Stimulated activated CD8-positive, alpha-beta memory T cell treated with anti-CD3 and anti-CD28 coated beads, Interleukin-2, amount 100 ng/mL, for 1 hour (primary cell): ENCODE measurements at regions not wholly inside any gene's neighbourhood (a gene's known extent, or its start where the extent isn't known, plus 50 kb on each side); places are given as distances from the start of the nearest gene placed in this dataset.

Experiments
- DNase-seq, 2 donors: peaks; one replicate each; pipeline ENCODE4 v3.0.0-alpha.2; 2020; ENCODE audit warnings: low read depth in 2 of 2

- DNase-seq: no peak
Observed at GRCh38 chr12:127396734-127397133, 870.2 kb upstream of the TMEM132C start.

GRCh38 chr12:127398016-127398710 is 868.8 kb upstream of the TMEM132C start:
- DNase-seq: no peak

- no peak for DNase-seq
Observed at GRCh38 chr12:127399451-127399850, 867.5 kb upstream of the TMEM132C start.

- DNase-seq: no peak
Observed at GRCh38 chr12:127400221-127400620, 866.7 kb upstream of the TMEM132C start.

DNA sequence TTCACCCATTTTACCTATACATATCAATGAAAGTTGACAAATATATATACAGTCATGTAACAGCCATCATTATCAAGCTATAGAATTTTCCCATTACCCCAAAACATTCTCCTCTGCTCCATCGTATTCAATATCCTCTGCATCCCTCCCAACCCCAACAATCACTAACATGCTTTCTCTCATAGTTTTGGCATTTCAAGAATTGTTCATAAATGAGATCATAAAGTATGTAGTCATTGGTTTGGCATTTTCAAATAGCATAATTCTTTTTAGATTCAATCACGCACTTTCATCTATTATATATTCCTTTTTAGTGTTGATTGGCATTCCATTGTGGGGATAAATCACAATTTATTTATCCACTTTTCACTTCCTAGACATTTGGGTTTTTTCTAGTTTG is 866.0 kb upstream of the TMEM132C start:
- no peak for DNase-seq

DNA sequence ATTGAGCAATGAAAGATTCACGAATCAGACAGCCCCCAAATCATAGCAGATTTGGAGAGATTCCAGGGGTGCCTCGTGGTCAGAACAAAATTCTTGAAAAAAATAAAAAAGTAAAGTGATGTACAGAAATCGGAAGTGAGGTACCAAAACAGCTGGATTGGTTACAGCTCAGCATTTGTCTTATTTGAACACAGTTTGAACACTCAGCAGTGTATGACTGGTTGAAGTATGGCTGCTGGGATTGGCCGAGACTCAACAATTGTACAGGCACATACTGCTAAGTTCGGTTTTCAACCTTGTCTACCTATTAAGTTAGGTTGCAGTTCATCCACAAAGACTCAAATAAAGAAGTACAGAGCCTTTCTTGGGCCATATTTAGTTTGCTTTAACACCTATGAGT is 865.4 kb upstream of the TMEM132C start:
- DNase-seq: no peak

- no peak for DNase-seq
Observed at GRCh38 chr12:127411166-127411915, 855.6 kb upstream of the TMEM132C start.

DNA sequence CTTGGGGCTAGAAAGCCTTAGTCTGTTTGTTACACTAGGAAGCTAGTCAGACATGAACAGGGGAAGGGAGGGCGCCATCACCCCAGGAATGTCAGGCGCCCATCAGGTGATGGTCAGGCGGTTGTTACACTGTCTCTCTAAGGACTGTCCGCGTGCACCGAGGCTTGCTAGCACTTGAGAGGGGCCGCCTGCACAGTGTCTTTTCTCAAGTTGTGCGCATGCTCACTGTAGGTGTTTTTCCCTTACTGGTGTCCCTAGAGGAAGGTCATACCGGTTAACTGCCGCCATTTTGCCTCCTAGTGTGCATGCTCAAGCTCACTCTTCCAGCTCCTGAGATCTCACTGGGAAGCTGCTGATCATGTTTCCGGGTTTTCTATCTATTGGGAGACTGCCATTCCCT is 855.0 kb upstream of the TMEM132C start:
- no peak for DNase-seq

DNA sequence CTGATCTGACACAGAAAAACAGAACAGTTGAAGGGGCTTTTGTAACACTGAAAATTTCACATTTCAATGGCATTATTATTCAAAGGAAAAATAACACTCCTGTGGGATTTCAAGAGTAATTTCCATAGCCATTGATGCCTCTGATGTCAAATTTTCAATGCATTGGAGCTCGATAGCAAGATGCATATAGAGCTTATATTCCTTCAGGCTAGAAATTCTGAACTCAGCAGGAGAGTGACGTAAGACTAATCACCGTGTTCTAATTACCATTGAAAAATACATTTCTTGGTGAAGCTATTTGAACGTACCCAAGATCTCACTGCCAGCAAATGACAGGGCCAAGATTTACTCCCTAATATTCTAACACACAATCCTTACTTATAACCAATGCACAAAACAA is 854.1 kb upstream of the TMEM132C start:
- DNase-seq: no peak

GRCh38 chr12:127414186-127414585 is 852.8 kb upstream of the TMEM132C start:
- DNase-seq: no peak

GRCh38 chr12:127414636-127415035 is 852.3 kb upstream of the TMEM132C start:
- no peak for DNase-seq

GRCh38 chr12:127416796-127417195 is 850.2 kb upstream of the TMEM132C start:
- no peak for DNase-seq

- DNase-seq: no peak
Observed at GRCh38 chr12:127419111-127419510, 847.9 kb upstream of the TMEM132C start.

GRCh38 chr12:127421614-127422013 is 845.4 kb upstream of the TMEM132C start:
- DNase-seq: no peak

GRCh38 chr12:127422935-127423566 is 843.9 kb upstream of the TMEM132C start:
- no peak for DNase-seq

DNA sequence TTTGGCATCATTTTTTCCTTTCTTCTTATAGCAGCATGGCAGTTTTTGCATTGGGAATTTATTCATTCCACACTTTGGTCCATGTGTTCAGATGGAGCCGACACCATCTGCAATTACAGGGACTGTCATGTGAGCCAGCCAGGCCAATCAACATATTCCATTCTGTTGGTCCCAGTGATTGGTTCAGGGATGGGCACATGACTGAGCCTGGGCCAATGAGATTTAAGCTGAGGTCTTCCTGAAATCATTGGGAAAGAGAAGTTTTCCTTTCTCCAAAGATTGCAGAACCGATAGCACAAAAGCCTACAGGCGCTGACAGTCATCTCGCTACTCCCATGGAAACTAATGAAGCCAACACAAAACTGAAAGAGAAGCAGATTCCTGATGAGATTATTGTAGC is 841.5 kb upstream of the TMEM132C start:
- no peak for DNase-seq

GRCh38 chr12:127428420-127428819 is 838.5 kb upstream of the TMEM132C start:
- DNase-seq: no peak

- no peak for DNase-seq
Observed at GRCh38 chr12:127429551-127430285, 837.3 kb upstream of the TMEM132C start.

DNA sequence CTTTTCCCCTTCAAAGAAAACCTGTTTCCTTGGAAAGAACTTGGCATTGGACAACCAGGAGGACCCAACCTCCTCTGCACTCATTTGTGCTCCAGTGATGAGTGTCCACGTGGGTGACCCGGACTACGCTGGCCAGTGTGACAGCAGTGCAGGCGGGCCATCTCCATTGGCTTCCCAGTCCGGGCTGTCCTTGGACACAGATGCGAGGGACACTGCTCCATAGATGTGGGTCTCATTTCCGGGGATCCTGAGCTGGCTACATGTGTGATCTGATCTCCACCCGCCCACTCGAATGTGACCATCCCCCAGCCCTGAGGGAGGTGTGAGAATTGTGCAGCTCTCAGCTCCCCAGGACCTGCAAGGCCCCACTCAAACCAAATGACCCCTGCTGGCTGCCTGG is 836.6 kb upstream of the TMEM132C start:
- DNase-seq: no peak

GRCh38 chr12:127431177-127431576 is 835.8 kb upstream of the TMEM132C start:
- DNase-seq: no peak

GRCh38 chr12:127431594-127431993 is 835.4 kb upstream of the TMEM132C start:
- DNase-seq: no peak

- no peak for DNase-seq
Observed at GRCh38 chr12:127435439-127435838, 831.5 kb upstream of the TMEM132C start.
